ENCODE measurements at regions not wholly inside any gene's neighbourhood (a gene's known extent, or its start where the extent isn't known, plus 50 kb on each side); places are given as distances from the start of the nearest gene placed in this dataset.

- Histone ChIP-seq H3K36me3 (no peaks in the 10 kb centered on the region), H3K4me3 (ENCODE audit: low read depth in 1 of 2, low read length in 1 of 2) (no peak overlapping the region), H3K27ac (no peak overlapping the region), H3K27me3 (no peaks in the 10 kb centered on the region), H3K9me3 (no peaks in the 10 kb centered on the region), H3K4me1 (ENCODE audit: control insufficient read depth in 1 of 2, insufficient read depth in 1 of 2, low read depth in 1 of 2, low read length in 1 of 2) (no peaks in the 10 kb centered on the region)
- no peak for TF ChIP-seq CTCF (IDR thresholded peaks at IDR 0.05)
These were observed 205.3 kb upstream of the TCF21 start for GRCh38 chr6:133683606-133684005.

DNA sequence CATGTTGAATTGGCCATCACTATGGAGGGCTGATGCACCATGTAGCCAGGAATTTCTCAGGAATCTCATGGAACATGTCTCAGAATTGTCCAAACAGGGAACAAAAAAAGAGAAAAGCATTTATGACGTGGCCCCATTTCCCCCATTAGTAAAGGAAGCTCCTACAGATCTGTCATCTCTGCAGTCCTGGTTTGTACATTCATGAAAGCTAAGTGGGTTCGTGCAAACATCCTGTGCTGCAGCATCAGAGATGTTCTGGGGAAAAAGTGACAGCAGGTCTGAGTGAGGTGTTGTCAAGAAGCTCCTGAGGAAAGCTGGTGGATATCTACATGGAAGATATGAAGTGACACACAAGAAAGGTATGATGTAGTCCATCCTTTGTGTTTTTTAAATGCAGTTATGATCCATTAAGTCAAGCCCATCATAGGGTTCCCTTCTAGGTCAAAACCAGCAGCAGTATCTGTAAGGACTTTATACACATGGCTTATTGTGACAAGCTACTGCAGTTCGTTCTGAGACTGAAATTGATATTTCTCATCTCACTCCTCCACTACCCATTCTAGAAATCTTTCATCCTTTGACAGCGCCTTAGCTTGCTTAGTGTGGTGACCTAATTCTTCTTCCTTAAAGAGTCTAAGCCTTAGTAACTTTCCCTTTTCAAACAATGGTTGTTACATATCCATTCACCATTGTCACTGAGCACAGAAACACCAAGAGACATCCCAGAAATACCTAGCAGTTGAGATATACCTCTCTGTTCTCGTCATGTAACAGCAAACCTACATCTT lies 200.0 kb upstream of the TCF21 start:
- Histone ChIP-seq H3K27ac (no peak overlapping the region), H3K27me3 (no peaks in the 10 kb centered on the region), H3K4me3 (ENCODE audit: low read depth in 1 of 2, low read length in 1 of 2) (no peak overlapping the region), H3K9me3 (no peaks in the 10 kb centered on the region), H3K4me1 (ENCODE audit: control insufficient read depth in 1 of 2, insufficient read depth in 1 of 2, low read depth in 1 of 2, low read length in 1 of 2) (no peaks in the 10 kb centered on the region), H3K36me3 (no peaks in the 10 kb centered on the region)
- no peak for TF ChIP-seq CTCF (IDR thresholded peaks at IDR 0.05)

DNA sequence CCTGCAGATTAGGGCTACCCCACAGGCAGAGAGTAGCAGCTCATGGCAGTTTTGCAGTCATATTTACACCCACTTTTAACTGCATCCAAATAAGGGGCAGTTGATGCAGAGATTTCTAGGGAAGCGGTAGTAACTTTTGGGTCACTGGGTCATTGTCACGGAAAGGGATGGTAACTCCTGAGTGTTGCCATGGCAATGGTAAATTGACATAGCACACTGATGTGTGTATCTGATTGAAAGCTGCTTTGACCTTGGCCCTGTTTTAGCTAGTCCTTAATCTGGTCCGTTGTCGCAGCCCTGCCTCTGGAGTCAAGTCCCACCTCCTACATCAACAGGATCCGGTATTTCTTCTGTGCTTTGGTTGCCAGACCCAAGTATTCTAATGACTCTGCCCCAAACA lies 199.1 kb upstream of the TCF21 start:
- no peaks in the 10 kb centered on the region for H3K36me3 ChIP-seq
- H3K4me3 ChIP-seq (ENCODE audit: low read depth in 1 of 2, low read length in 1 of 2): no peak overlapping the region
- H3K4me1 ChIP-seq (ENCODE audit: control insufficient read depth in 1 of 2, insufficient read depth in 1 of 2, low read depth in 1 of 2, low read length in 1 of 2): no peaks in the 10 kb centered on the region
- H3K27ac ChIP-seq: no peak overlapping the region
- H3K27me3 ChIP-seq: no peaks in the 10 kb centered on the region
- no peak for TF ChIP-seq CTCF (IDR thresholded peaks at IDR 0.05)
- no peaks in the 10 kb centered on the region for H3K9me3 ChIP-seq

GRCh38 chr6:133693565-133693964 lies 195.3 kb upstream of the TCF21 start:
- TF ChIP-seq CTCF (IDR thresholded peaks at IDR 0.05): no peak
- no peak overlapping the region for H3K4me3 ChIP-seq (ENCODE audit: low read depth in 1 of 2, low read length in 1 of 2)
- H3K27me3 ChIP-seq: no peaks in the 10 kb centered on the region
- H3K36me3 ChIP-seq: no peaks in the 10 kb centered on the region
- no peaks in the 10 kb centered on the region for H3K4me1 ChIP-seq (ENCODE audit: control insufficient read depth in 1 of 2, insufficient read depth in 1 of 2, low read depth in 1 of 2, low read length in 1 of 2)
- no peaks in the 10 kb centered on the region for H3K9me3 ChIP-seq
- no peak overlapping the region for H3K27ac ChIP-seq

DNA sequence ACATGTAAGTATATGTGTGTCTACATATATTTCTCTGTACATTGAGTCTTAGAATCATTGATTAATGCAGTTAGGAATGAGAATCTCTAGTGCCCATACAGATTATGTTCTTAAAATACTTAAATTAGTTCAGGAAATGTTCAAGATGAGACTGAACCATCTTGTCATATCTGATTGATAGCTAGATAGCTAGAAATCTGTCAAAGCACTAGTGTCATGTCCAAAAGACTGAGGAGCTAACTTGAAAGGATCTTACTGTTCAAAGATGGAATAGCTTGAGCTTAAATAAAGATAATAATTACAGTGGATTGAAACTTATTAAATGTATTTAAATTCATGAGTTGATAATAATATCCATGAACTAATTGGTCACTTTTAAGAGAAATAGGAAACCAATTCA lies 191.7 kb upstream of the TCF21 start:
- Histone ChIP-seq H3K36me3 (no peaks in the 10 kb centered on the region), H3K4me1 (ENCODE audit: control insufficient read depth in 1 of 2, insufficient read depth in 1 of 2, low read depth in 1 of 2, low read length in 1 of 2) (no peaks in the 10 kb centered on the region), H3K27ac (no peak overlapping the region), H3K4me3 (ENCODE audit: low read depth in 1 of 2, low read length in 1 of 2) (no peak overlapping the region), H3K27me3 (no peaks in the 10 kb centered on the region), H3K9me3 (no peaks in the 10 kb centered on the region)
- TF ChIP-seq CTCF (IDR thresholded peaks at IDR 0.05): no peak
